G401.6 (cell line): ENCODE measurements at regions not wholly inside any gene's neighbourhood (a gene's known extent, or its start where the extent isn't known, plus 50 kb on each side); places are given as distances from the start of the nearest gene placed in this dataset.
"Not testable (repeated sequence)": the region's sequence is repeated elsewhere in the genome, so short reads cannot be mapped to it uniquely, and the experiment has no call there.

Experiments
- FAIRE-seq: peaks from 2 replicates; lab custom pipeline; 2012; peaks lifted over from hg19 to GRCh38; lab: Jason Lieb, UNC

DNA sequence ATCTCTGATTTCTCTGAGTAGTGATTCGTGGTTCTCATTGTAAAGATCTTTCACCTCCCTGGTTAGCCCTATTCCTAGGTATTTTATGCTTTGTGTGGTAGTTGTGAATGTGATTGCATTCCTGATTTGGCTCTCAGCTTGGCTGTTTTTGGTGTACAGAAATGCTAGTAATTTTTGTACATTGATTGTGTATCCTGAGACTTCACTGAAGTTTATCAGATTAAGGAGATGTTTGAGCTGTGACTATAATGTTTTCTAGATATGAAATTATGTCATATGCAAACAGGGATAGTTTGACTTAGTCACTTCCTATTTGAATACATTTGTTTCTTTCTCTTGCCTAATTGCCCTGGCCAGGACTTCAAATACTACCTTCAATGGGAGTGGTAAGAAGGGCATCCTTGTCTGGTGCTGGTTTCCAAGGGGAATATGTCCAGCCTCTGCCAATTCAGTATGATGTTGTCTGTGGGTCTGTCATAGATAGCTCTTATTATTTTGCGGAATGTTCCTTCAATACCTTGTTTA is 251.9 kb upstream of the ZNF804A start:
- no peak for FAIRE-seq

DNA sequence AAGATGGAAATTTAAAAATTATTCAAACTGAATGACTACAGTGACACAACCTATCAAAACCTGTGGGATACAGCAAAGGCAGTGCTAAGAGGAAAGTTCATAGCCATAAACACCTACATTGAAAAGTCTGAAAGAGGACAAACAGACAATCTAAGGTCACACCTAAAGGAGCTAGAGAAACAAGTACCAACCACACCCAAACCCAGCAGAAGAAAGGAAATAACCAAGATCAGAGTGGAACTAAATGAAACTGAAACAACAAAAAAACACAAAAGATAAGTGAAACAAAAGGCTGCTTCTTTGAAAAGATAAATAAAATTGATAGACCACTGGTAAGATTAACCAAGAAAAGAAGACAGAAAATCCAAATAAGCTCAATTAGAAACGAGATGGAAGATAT is 247.2 kb upstream of the ZNF804A start:
- no peak for FAIRE-seq

DNA sequence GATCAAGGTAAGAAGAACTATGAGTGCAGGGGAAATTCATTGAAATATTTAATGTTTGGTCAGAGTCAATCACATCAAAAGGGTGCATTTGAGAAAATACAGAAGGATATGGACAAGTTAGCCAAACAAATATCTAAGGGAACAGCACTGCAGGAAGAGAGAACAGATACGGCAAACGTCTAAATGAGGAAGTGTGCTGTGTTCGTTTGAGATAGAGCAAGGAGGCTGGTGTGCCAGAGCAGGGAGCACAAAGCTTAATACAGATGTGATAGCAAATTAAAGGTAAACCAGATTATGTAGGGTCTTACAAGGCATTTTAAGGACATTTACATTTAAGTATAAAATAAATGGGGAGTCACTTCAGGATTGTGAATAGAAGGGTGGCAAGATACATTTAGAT is 241.3 kb upstream of the ZNF804A start:
- FAIRE-seq, result no peak

DNA sequence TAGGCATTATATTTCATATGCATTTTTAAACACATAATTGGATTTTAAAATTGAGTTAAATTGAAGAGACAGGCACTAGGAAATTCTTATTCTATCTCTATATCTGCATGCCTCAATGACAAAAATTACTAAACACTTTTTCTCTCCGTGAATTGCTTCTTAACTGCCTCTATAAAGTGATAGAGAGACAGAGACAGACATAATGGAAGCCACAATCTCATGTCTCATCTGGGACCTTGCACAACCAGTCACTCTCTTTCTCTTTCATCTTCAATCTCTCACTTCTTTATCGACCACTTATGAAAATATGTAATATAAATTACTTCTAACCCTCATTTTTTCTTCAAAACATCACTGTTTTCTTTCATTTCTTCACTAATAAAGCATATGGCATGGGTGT is 238.9 kb upstream of the ZNF804A start:
- no peak for FAIRE-seq

DNA sequence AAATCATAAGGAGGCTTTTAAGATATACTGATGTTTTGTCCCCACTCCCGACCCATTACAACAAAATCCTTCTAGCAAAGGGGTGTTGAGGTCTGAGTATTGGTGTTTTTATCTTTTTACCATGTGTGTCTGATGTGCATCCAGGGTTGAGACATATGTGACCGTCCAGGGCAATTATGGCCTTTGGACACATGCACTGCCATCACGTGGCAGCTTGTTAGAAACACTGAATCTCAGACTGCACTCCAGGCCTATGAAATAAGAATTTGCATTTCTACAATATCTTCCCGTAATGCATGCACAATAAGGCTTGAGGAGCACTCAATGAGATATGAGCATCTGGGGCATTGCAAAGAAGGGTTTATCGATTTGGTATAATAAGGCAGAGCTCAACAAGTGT is 235.1 kb upstream of the ZNF804A start:
- FAIRE-seq, result no peak

DNA sequence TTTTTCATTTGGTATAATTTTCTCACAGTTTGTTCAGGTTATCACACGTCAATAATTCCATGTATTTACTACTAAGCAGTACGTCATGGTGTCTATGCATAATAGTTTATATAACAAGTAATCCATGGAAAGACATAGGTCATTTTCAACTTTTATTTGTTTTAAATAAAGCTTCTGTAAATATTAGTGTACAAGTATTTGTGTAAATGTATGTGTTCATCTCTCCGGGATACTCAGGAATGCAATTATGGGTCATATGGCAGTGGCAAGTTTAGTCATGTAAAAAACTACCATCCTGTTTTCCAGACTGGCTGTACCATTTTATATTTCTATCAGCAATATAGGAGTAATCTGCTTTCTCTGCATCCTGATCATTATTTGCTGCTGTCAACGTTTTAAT is 231.1 kb upstream of the ZNF804A start:
- no peak for FAIRE-seq

DNA sequence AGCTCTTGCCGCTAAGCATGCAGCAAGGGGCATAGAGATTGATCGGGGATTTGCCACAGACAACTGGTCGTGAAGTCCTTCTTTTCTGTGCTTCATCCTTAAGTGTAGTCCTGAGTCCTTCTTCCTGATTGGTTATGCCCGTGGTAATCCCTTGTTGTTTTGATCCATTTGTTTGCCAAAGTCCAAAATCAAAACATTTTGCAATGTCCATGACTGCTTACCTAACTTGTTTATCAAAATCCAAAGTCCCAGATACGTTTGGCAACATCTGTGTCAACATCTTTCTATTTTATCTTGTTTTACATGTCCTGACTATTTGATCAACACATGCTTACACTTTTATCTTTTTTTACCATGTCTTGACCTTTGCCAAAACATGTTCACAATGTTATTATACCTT is 229.0 kb upstream of the ZNF804A start:
- FAIRE-seq, result no peak

DNA sequence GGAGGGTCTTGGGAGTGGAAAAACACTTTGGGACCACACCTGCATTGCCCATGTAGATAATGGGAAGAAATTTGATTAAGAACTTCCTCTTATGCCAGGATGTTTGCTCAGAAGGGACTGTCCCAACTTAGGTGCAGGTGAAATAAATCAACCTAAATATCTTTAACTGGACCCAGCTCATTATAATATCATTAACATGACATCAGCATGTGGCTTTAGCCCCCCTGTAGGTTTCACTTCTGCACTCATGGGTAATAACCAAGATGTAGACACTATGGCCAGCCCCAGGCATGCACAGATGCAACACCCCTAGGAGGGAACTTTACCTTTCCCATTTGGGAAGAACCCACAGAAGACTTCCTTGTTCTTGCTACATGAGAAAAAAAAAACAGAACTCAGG is 227.4 kb upstream of the ZNF804A start:
- FAIRE-seq, result no peak

DNA sequence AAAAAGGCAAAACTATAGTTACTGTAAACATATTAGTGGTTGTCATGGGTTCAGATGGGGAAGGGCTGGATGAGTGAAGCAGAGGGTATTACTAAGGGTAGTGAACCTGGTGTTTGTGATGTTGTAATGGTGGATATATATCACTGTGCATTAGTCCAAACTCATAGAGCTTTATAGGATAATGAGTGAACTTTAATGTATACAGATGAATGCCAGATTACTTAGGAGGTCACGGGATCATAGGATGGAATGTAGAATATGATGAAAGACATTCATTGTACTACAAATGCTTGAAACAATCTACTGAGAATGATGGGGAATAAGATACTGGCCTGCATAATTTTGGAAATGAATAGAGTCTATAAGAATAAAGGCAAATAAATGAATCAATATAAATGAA is 226.7 kb upstream of the ZNF804A start:
- FAIRE-seq, result no peak

DNA sequence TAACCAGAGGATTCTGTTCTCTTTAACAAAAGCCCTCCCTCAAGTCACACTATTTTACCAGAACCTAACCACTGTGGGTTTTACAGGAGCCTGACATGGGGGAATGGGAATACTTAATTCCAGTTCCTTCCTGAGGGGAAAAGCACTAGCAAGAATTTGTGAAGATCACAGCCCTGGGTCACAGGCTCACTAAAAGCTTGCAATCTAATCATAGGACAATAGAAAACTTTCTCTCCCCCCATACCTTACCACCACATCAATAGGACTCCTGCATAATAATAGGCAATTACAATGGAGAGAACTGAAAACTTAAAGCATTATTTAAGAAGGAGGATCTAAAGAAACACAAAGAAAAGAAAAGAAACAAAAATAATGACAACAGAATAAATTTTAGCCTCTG is 225.8 kb upstream of the ZNF804A start:
- FAIRE-seq, result no peak

DNA sequence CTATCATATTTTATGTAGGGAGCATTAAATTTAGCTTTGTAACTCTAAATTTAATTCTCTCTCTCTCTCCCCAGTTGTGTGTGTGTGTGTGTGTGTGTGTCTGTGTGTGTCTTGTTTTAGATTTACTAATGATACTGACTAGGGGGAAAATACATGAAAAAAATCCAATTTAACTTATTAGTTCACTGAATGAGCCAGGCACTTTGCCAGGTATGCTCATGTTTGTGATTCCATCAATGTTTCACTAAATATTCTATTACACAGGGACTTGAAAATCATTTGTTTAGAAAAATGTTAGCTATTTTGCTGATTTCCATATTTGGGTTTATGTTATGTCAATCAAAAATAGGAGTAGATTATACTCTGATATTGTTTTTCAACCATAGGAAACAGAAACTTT is 203.7 kb upstream of the ZNF804A start:
- FAIRE-seq, result no peak

DNA sequence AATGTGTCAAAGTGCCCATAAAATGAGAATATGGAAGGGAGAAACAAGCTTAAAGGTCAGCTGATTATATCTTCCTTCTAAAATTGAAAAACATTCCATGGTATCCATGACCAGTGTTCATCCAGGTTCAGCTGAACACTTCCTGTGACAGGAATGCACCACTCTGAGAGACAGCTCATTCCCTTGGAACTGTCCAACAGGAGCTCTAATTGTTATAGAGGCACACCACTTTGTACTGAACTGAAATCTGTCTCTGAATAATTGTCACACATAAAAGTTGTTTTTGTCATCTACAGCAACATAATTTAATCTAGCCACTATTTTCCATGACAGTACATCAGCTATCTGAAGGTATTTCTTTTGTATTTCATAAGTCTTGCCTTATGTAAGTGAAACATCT is 195.9 kb upstream of the ZNF804A start:
- no peak for FAIRE-seq

DNA sequence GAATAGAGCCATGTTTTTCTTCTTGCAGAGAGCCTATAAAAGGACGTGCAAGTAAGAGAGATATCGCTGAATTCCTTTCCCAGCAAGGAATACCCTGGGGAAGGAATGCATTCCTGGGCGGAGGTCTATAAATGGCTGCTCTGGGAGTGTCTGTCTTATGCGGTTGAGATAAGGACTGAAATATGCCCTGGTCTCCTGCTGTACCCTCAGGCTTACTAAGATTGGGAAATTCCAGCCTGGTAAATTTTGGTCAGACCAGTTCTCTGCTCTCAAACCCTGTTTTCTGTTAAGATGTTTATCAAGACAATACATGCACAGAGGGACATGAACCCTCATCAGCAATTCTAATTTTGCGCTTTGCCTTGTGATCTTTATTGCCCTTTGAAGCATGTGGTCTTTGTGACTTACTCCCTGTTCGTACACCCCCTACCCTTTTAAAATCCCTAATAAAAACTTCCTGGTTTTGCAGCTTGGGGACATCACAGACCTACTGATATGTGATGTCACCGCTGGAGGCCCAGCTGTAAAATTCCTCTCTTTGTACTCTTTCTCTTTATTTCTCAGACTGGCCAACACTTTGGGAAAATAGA is 191.2 kb upstream of the ZNF804A start:
- FAIRE-seq, result not testable (repeated sequence)

DNA sequence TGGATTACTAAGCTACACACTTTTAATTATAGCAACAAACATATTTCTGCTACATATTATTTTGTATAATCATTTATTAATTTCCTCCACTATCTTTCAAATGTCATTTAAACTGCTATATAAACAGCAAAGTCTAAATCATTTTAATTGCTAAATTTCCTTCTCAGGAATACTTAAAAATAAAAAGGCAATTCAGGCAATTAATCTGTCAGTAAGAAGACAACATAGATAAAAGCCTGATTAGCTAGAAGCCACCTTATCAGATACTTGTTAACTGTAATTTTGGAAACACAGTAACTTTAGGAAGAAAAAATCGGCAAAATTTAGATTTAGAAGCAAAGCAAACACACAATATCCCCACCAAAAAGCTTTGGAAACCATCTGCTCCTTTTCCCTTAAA is 188.2 kb upstream of the ZNF804A start:
- FAIRE-seq, result no peak

DNA sequence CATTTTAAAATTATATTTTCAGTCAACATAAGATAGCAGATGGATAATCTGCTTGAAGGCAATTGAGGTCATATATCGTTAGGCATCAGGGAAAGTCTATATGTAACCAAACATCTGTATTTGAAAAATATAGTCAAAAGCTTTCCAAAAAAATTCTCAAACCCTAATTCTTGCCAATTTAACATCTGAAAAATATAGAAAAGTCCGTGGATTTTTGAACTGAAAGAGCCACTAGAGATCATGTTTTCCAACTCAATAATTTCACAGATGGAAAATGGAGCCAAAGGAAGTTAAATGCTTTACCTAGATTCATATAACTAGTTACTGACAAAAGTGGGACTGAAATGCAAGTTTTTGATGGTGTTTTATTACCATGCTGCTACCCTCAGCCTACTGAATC is 185.1 kb upstream of the ZNF804A start:
- FAIRE-seq, result no peak

DNA sequence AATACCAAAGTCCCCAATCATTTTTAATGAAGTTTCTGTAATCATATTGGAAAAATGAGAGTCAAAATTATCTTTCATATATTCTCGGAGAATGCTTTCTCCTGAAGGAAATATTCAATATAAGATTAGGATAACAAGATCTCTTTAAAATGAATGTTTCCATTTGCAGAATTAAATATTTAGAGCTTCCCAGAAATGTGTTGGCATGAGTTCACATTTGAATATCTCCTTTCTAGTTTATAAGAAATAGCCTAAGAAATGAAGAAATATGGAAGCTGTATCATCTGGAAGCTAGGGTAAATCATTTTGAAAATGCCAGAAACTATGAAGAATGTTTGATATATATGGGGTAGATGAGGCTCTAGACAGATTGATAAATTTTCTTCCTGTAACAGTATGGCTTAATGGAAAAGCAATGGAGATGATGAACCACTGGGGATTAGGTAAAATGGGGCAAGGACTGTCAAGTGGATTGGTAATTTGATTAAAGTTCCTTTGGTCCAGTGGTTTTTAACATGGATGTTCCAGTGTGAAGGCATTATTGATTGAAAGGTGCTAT is 184.6 kb upstream of the ZNF804A start:
- FAIRE-seq, result no peak

DNA sequence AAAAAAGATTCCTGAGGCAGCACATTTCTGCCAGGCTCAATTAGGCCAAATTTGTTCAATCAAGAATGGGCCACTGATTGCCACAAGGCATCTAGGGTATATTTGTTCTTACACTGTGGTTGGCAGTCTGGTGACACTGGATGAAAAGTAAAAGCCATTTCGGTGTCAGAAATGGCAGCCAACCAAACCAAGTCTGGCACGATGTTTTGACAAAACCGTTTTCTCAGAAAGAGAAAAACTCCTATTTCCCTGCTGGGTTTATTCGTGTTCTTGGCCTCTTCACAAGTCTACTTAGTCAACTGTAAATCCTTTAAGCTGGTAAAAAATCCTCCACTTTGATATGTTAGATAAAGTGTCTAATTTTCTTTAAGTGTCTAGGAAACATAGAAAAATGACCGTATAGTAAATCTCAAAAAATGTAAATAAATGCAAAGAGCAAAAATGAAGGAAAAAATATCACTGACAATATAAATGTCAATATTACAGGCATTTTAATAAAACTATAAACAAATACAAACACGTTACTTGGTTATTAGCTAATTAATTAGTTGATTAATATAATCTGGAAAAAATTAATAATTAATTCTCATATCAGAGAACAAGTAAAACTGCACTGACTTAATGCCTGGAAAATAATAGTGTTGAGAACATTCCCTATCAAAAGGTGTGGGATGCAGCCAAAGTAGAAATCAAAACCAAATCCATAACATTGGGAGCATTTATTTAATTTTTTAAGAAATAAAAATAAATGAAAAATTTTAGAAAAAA is 182.0 kb upstream of the ZNF804A start:
- FAIRE-seq, result no peak

DNA sequence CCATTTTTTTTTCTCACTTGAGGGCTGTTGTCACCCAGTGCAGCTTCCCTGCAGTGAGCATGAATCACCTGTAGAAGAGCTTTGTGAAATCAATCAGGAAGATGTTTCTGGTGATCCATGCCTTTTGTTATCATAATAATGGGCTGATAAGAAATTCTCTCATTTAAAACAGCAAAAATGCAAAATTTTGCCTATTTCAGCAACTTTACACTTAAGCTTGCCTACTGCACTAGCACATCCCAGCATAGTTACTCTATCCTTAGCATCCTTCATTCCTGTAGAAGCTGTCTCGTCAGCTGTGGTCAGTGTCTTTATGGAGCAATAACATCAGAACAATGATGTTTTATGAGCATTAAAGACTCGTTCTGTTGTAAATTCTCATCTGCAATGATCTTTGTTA is 178.6 kb upstream of the ZNF804A start:
- no peak for FAIRE-seq

DNA sequence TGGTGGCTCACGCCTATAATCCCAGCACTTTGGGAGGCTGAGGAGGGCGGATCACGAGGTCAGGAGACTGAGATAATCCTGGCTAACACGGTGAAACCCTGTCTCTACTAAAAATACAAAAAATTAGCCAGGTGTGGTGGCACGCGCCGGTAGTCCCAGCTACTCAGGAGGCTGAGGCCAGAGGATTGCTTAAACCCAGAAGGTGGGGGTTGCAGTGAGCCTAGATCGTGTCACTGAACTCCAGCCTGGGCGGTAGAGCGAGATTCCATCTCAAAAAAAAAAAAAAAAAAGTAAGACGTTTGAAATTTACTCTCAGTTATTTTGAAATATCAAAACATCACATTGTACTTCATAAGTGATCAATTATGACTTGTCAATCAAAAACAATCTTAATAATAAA is 176.9 kb upstream of the ZNF804A start:
- not testable (repeated sequence) for FAIRE-seq

DNA sequence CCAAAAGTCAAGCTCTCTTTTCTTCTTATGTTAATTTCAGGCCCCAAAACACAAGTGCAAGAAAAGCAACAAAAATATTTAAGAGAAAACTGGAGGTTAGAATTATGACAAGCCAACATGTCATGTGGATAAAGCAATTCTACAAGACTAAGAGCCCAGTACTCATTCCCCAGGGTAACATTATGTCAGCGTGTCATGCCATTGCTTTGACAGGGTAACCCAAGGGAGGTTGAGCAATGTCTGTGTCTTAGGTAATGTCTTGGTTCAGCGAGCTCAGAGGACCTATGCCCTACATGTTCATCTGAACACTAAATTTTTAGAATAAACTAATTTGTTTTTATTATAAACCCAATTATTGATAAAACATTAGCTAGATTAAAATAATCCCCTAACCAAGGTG is 173.2 kb upstream of the ZNF804A start:
- no peak for FAIRE-seq

DNA sequence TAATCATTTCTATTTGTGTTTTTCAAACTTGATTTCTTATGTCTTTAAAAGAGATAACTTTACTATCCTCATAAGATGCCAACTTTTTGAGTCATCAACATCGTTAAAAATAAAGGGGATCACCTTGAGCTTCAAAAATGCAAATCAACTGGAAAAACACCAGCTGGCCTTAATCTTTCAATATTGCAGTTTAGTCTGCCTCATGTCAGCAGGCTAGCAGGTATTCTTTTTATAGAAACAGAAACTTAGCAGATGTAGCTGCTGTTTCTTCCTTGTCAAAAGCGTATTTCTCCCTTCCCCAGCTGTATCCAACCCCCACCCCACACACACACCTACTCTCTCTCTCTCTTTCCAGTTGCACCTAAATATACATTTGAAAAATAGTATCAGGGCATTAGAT is 154.1 kb upstream of the ZNF804A start:
- FAIRE-seq, result no peak

DNA sequence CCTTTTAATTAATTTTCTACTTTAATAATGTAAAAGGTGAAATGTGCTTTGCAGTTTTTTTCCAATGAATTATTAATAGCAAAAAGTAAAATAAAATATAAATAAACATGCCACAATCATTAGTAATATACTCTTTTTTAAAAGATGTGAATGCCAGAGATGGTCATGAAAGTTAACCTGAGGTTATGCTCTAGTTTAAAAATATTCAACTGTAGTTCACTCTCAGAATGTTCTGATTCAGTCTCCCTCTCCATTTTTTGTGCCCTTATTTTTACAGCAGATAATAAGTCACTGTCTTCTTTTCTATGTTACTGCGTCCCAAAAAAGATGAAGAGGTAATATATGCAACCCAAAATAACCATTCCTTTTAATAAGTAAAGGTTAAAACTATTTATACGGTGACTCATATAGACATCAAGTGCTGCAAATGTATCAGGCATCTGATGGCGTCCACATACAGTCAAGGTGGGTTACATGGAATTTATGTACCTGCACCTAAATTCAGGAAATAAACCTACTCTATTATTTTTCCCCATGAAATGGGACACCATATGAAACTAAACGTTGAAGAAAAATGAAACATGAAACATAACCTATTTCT is 153.6 kb upstream of the ZNF804A start:
- no peak for FAIRE-seq

DNA sequence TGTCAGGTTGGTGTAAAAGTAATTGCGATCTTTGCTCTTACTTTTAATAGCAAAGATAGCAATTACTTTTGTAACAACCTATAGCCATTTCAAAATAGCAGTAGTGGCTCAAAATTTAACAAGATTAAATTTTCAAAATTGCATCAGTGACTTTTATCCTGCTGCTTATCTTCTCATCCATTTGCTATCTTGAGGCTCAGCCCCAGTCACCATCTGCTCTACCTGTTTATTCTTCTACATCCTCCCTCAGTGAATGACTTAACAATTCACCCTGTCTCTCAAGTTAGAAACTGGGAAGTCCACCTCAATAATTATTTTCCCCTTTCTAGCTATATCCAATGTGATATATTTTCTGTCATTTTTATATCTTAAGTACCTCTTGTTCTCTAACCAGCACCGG is 148.6 kb upstream of the ZNF804A start:
- FAIRE-seq, result no peak
